ENCODE measurements at regions not wholly inside any gene's neighbourhood (a gene's known extent, or its start where the extent isn't known, plus 50 kb on each side); places are given as distances from the start of the nearest gene placed in this dataset.

- TF ChIP-seq CTCF (IDR thresholded peaks at IDR 0.05) (no peak), POLR2A (IDR thresholded peaks at IDR 0.05) (no peak), POLR2AphosphoS5 (IDR thresholded peaks at IDR 0.05) (no peak), EP300 (IDR thresholded peaks at IDR 0.05) (no peak)
Measured at GRCh38 chrX:42604302-42604701, 173.7 kb downstream of the PPP1R2C start.

Data from gastroesophageal sphincter (tissue), 3 donors.